ENCODE measurements at regions not wholly inside any gene's neighbourhood (a gene's known extent, or its start where the extent isn't known, plus 50 kb on each side); places are given as distances from the start of the nearest gene placed in this dataset.

- no peak for DNase-seq (ENCODE audit: extremely low read depth, low read depth)
- H3K4me3 ChIP-seq (replicated peaks; ENCODE audit: low read depth, low read length): no peak overlapping the region
- TF ChIP-seq CTCF (IDR thresholded peaks at IDR 0.05; ENCODE audit: low read depth, low read length, missing control alignments): no peak
Observed at GRCh38 chr1:219339466-219339865, 165.8 kb downstream of the LYPLAL1 start.

GRCh38 chr1:219337588-219337987, 163.9 kb downstream of the LYPLAL1 start:
- no peak for TF ChIP-seq CTCF (IDR thresholded peaks at IDR 0.05; ENCODE audit: low read depth, low read length, missing control alignments)
- H3K4me3 ChIP-seq (replicated peaks; ENCODE audit: low read depth, low read length): no peak overlapping the region
- no peak for DNase-seq (ENCODE audit: extremely low read depth, low read depth)

GRCh38 chr1:219333626-219334025, 159.9 kb downstream of the LYPLAL1 start:
- no peak overlapping the region for H3K4me3 ChIP-seq (replicated peaks; ENCODE audit: low read depth, low read length)
- DNase-seq (ENCODE audit: extremely low read depth, low read depth): no peak
- TF ChIP-seq CTCF (IDR thresholded peaks at IDR 0.05; ENCODE audit: low read depth, low read length, missing control alignments): no peak

- no peak overlapping the region for H3K4me3 ChIP-seq (replicated peaks; ENCODE audit: low read depth, low read length)
- TF ChIP-seq CTCF (IDR thresholded peaks at IDR 0.05; ENCODE audit: low read depth, low read length, missing control alignments): no peak
- DNase-seq (ENCODE audit: extremely low read depth, low read depth): no peak
Observed at GRCh38 chr1:219331424-219331823, 157.7 kb downstream of the LYPLAL1 start.

- no peak for DNase-seq (ENCODE audit: extremely low read depth, low read depth)
- no peak overlapping the region for H3K4me3 ChIP-seq (replicated peaks; ENCODE audit: low read depth, low read length)
- no peak for TF ChIP-seq CTCF (IDR thresholded peaks at IDR 0.05; ENCODE audit: low read depth, low read length, missing control alignments)
Observed at GRCh38 chr1:219330669-219331068, 157.0 kb downstream of the LYPLAL1 start.

GRCh38 chr1:219330001-219330400, 156.3 kb downstream of the LYPLAL1 start:
- DNase-seq (ENCODE audit: extremely low read depth, low read depth): no peak
- H3K4me3 ChIP-seq (replicated peaks; ENCODE audit: low read depth, low read length): no peak overlapping the region
- TF ChIP-seq CTCF (IDR thresholded peaks at IDR 0.05; ENCODE audit: low read depth, low read length, missing control alignments): no peak

GRCh38 chr1:219329578-219329977, 155.9 kb downstream of the LYPLAL1 start:
- no peak for TF ChIP-seq CTCF (IDR thresholded peaks at IDR 0.05; ENCODE audit: low read depth, low read length, missing control alignments)
- H3K4me3 ChIP-seq (replicated peaks; ENCODE audit: low read depth, low read length): no peak overlapping the region
- DNase-seq (ENCODE audit: extremely low read depth, low read depth): no peak
